ENCODE measurements at regions not wholly inside any gene's neighbourhood (a gene's known extent, or its start where the extent isn't known, plus 50 kb on each side); places are given as distances from the start of the nearest gene placed in this dataset.

- TF ChIP-seq, protein P1, sequence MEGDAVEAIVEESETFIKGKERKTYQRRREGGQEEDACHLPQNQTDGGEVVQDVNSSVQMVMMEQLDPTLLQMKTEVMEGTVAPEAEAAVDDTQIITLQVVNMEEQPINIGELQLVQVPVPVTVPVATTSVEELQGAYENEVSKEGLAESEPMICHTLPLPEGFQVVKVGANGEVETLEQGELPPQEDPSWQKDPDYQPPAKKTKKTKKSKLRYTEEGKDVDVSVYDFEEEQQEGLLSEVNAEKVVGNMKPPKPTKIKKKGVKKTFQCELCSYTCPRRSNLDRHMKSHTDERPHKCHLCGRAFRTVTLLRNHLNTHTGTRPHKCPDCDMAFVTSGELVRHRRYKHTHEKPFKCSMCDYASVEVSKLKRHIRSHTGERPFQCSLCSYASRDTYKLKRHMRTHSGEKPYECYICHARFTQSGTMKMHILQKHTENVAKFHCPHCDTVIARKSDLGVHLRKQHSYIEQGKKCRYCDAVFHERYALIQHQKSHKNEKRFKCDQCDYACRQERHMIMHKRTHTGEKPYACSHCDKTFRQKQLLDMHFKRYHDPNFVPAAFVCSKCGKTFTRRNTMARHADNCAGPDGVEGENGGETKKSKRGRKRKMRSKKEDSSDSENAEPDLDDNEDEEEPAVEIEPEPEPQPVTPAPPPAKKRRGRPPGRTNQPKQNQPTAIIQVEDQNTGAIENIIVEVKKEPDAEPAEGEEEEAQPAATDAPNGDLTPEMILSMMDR (IDR thresholded peaks at IDR 0.05), result no peak
- intact Hi-C loops (cut with DNase I), result no loop called here
- no peak overlapping the region for H3K27ac ChIP-seq
- ATAC-seq (no peak), DNase-seq (peak; percentile 30)
- H3K4me1 ChIP-seq, result no peaks in the 10 kb centered on the region
- no peaks in the 10 kb centered on the region for H3K27me3 ChIP-seq
- no peaks in the 10 kb centered on the region for H3K36me3 ChIP-seq
- H3K9me3 ChIP-seq, result no peaks in the 10 kb centered on the region
- no peak overlapping the region for H3K4me3 ChIP-seq
Measured at GRCh38 chr15:31463521-31464102, 137.0 kb downstream of the KLF13 start.

GRCh38 chr15:31464216-31465082 is 137.8 kb downstream of the KLF13 start:
- intact Hi-C loops (cut with DNase I), result no loop called here
- DNase-seq (peak; percentile 46), ATAC-seq (no peak)
- Histone ChIP-seq H3K27ac (no peak overlapping the region), H3K36me3 (no peaks in the 10 kb centered on the region), H3K4me1 (no peaks in the 10 kb centered on the region), H3K27me3 (no peaks in the 10 kb centered on the region), H3K4me3 (no peak overlapping the region), H3K9me3 (no peaks in the 10 kb centered on the region)
- TF ChIP-seq, protein P1 (IDR thresholded peaks at IDR 0.05), result no peak

- ATAC-seq (peak; percentile 61), DNase-seq (peak; percentile 49)
- no peak overlapping the region for H3K4me3 ChIP-seq
- H3K36me3 ChIP-seq, result no peaks in the 10 kb centered on the region
- intact Hi-C loops (cut with DNase I), result no loop called here
- TF ChIP-seq, protein P1 (IDR thresholded peaks at IDR 0.05), result no peak
- no peak overlapping the region for H3K27ac ChIP-seq
- no peaks in the 10 kb centered on the region for H3K27me3 ChIP-seq
- H3K9me3 ChIP-seq, result no peaks in the 10 kb centered on the region
- no peaks in the 10 kb centered on the region for H3K4me1 ChIP-seq
Measured at GRCh38 chr15:31465083-31465955, 138.7 kb downstream of the KLF13 start.

DNA sequence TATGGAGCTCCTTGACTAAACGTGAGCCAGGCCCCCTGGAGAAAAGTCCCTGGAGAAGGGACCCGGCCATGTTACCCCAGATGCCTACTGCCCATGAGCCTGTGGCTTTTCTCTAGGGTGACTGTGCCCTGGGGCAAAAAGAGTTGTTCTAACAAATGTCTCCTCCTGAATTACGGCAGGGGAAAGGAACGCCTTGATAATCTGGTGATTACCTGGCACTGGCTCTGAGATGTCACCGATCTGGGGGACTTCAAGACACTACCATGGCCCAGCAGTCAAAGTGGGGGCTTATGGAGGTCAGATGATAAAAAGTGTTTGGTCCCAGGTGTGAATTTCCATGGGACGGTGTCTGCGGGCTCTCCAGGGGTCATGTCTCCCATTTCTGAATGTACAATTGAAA is 140.7 kb downstream of the KLF13 start:
- intact Hi-C loops (cut with DNase I), result no loop called here
- H3K9me3 ChIP-seq, result no peaks in the 10 kb centered on the region
- no peaks in the 10 kb centered on the region for H3K27me3 ChIP-seq
- H3K27ac ChIP-seq, result no peak overlapping the region
- TF ChIP-seq, protein P1 (IDR thresholded peaks at IDR 0.05), result no peak
- no peaks in the 10 kb centered on the region for H3K36me3 ChIP-seq
- peaks cover 3% of the 10 kb centered on the region for H3K4me1 ChIP-seq
- no peak overlapping the region for H3K4me3 ChIP-seq
- DNase-seq (no peak), ATAC-seq (no peak)

DNA sequence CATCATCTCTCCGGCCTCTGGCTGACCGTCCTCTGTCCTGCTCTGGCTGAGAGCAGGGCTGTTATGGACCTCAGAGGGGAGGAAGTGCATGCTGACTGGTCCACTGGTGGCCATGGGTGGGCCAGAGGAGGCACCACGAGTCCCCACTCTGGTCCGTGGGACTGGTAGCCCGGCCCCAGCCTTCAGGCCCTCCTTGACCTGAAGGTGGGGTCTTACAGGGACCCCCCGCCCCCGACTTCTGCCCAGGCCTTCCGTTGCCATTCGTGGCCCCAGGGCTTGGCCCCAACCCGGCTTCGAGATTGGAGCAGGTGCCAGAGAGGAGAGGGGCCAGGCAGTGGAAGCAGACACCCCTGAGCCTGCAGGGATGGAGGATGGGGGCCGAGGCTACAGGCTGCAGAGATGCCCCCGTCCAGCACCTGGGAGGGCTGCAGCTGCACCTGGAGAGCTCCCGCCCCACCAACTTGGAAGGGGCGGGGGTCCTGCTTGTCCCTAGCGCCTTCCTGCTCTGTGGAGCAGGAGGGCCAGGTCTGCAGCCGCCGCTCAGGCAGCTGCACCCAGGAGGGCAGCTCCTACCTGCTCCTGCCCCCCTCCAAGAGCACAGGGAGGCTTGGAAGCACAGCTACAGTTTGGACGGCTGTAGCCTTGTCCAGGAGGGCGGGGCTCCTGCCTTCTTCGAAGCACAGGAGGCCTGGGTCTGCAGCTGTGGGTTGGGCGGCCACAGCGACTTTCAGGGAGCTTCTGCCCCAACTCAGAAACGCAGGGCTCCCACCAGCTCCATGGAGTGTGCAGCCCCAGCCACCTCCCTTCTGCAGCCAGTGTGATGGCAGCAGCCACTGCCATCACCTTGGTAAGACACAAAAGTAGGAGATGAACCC is 142.5 kb downstream of the KLF13 start:
- intact Hi-C loops (cut with DNase I), result no loop called here
- Histone ChIP-seq H3K4me3 (no peak overlapping the region), H3K36me3 (no peaks in the 10 kb centered on the region), H3K27ac (no peak overlapping the region), H3K9me3 (no peaks in the 10 kb centered on the region), H3K4me1 (peaks cover 13% of the 10 kb centered on the region), H3K27me3 (no peaks in the 10 kb centered on the region)
- TF ChIP-seq, protein P1 (IDR thresholded peaks at IDR 0.05), result no peak
- DNase-seq, result no peak
- no peak for ATAC-seq
